Fibroblast of skin of left quadriceps (primary cell): ENCODE measurements at regions not wholly inside any gene's neighbourhood (a gene's known extent, or its start where the extent isn't known, plus 50 kb on each side); places are given as distances from the start of the nearest gene placed in this dataset.
"Not testable (repeated sequence)": the region's sequence is repeated elsewhere in the genome, so short reads cannot be mapped to it uniquely, and the experiment has no call there.

ENCODE experiments used
- DNase-seq, 2 experiments: peaks; one replicate each; pipeline ENCODE4 v3.0.0-alpha.2; 2013; ENCODE audit warnings: low read depth in 2 of 2

DNA sequence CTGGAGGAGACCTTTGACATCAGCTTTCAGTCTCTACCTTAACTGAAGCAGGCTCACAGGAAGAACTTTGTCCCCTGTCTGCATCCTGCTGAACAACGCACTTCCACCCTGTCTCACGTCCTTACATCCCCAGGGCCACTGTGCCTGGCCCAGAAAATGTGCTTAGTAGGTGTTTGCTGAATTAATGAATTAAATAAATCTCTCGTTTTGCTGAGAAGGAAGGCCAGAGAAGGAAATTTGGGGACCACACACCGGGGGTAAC is 54.3 kb upstream of the CREB3L1 start:
- no peak for DNase-seq

GRCh38 chr11:46222490-46223251 is 54.8 kb upstream of the CREB3L1 start:
- no peak for DNase-seq

- no peak for DNase-seq
Observed at GRCh38 chr11:46220313-46220712, 57.1 kb upstream of the CREB3L1 start.

GRCh38 chr11:46216765-46217089 is 60.7 kb upstream of the CREB3L1 start:
- DNase-seq: no peak

- DNase-seq: no peak
Observed at GRCh38 chr11:46216019-46216764, 61.3 kb upstream of the CREB3L1 start.

DNA sequence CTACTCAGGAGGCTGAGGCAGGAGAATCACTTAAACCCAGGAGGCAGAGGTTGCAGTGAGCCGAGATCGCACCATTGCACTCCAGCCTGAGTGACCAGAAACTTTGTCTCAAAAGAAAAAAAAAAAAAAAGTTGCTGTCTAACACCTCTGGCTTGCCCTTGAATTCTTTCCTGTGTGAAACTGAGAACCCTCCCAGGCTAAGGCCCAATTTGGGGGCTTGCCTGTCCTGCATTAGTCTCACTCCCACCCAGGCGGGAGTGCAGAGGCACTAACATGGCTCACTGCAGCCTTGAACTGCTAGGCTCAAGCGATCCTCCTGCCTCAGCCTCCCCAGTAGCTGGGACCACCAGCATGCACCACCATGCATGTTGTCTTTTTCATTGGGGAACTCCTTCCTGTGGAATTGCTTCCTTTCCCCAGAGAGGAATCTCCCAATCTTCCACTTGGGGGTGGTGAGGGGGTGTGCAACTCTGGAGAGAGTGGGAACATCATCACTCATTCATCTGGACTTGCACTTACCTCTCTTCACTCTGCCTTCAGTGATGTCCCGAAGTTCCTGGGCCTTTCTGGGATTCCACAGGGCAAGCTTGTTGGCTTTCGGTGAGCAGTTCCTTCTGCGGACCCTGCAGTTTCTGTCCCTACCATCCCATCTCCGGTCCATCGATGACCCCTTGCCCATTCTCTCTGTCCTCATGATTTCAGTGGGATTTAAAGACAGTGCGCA is 62.1 kb upstream of the CREB3L1 start:
- no peak for DNase-seq

DNA sequence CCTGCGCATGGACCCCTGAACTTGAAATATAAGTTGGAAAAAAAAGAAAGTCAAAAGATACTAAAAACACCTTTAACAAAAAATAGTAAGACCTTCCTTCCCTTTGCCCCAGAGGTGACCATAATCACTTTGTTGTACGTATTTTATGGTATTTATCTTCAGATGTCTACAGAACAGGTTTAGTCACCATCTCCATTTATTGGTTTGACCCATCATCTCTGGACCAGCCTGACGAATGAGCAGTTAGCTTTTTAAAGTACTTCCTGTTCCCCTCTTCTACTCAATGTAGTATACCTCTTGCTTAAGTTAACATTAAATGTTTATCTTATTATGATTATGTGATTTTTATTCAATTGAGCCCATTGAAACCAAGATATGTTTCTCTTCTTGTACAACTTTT is 64.7 kb upstream of the CREB3L1 start:
- no peak for DNase-seq

DNA sequence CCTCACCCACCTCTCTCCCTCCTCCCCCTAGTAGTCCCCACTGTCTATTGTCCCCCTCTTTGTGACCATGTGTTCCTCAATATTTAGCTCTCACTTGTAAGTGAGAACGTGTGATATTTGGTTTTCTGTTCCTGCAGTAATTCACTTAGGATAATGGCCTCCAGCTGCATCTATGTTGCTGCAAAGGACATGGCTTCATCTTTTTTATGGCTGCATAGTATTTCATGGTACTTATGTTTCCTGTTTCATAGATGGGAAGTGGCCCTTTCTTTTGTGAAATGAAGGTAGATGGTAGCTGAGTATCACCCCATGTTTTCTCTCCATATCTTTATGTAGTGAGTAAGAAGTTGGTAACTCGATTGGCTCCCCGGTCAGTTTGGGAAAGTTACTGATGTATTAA is 66.6 kb upstream of the CREB3L1 start:
- no peak for DNase-seq

DNA sequence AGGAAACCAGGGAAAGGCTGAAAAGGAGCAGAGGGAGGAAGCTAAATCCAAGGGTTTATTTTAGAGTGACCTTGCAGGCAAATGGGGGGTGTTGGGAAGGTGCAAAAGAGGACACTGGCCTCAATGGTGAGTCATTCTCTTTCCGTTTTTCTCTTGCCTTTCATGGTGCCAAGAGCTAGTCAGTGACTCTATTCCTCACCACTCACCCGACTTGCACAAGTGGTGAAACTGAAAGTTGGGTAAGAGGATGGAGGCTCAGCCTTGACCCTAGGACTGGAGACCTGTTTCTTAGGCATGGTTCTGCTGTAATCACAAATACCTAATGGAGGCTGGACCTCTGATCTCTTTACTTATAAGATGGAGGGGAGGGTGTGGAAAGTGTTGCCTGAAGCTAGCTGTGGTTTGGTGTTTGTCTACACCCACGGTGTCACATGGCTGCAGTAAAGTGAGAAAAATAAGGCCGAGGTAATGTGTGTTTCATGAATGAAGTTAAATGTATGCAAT is 67.3 kb upstream of the CREB3L1 start:
- no peak for DNase-seq

- not testable (repeated sequence) for DNase-seq
Observed at GRCh38 chr11:46209624-46210023, 67.8 kb upstream of the CREB3L1 start.

- no peak for DNase-seq
Observed at GRCh38 chr11:46208803-46209202, 68.7 kb upstream of the CREB3L1 start.

- DNase-seq: no peak
Observed at GRCh38 chr11:46207270-46207669, 70.2 kb upstream of the CREB3L1 start.

DNA sequence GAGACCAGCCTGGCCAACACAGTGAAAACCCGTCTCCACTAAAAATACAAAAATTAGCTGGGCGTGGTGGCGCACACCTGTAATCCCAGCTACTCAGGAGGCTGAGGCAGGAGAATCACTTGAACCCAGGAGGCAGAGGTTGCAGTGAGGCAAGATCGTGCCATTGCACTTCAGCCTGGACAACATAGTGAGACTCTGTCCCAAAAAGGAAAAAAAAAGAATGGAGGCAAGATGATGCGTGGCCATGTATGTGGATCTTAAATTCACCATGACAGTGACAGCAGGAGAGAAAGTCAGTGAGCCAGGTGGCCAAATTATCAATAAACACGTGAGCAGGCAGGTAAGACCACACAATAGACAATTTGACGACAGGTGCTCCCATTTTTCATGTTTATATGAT is 73.0 kb upstream of the CREB3L1 start:
- DNase-seq: not testable (repeated sequence)

- DNase-seq: no peak
Observed at GRCh38 chr11:46203746-46204145, 73.7 kb upstream of the CREB3L1 start.

- no peak for DNase-seq
Observed at GRCh38 chr11:46202696-46203391, 74.6 kb upstream of the CREB3L1 start.

DNA sequence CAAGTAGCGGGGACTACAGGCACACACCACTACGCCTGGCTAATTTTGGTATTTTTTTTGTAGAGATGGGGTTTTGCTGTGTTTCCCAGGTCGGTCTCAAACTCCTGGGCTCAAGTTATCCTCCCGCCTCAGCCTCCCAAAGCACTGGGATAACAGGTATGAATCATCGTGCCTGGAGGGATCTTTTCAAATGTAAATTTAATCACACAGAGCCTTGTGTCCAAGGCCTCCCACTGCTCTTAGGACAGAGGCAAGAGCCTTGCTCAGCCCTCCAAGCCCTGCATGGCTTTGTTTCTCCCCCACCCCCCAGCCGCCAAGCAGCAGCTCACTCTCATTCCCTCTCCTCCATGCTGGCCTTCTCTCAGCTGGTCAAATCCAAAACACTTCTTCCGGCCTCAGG is 75.3 kb upstream of the CREB3L1 start:
- no peak for DNase-seq

GRCh38 chr11:46200537-46201281 is 76.8 kb upstream of the CREB3L1 start:
- DNase-seq: no peak

DNA sequence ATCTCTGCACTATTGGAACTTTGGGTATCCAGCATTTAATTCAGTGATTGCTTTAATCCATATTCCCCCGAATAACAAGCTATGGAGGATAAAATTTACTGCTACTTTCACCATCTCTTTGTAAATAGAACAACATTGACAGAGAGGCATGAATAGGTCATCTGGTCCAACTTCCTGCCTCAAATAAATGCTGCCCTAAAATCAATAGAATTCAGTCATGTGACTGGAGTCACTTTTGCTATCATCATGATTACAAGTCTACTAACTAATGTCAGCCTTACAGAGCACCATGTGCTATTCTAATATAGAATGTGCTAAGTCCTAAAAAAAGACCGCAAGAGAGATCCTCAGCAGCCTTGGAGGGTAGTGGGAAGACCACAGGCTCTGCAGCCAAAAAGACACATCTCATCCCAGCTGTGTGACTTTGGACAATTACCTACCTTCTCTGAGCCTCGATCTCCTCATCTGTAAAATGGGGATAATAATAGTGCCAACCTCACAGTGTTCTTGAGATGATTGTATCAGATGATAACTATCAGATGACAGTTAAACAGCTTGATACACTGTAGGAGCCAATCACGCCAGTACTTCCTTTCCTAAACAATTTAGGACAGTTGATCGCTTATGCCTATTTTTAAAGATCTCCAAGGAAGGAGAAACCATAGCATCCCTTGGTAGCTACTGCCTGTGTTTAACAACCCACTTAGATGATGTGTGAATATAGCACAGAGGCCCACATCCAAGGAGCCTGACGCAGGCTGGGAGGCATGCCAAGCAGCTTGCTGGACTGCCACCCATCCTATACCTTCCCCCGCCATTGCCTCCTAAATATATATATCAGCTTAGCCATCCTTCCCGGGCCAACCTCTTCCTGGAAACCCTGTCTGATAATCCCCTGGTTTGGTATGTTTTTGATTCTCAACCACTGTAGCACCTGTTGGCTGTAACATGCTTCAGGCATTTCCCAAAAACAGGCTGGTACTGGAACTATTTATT is 77.3 kb upstream of the PHF21A start:
- DNase-seq: no peak

DNA sequence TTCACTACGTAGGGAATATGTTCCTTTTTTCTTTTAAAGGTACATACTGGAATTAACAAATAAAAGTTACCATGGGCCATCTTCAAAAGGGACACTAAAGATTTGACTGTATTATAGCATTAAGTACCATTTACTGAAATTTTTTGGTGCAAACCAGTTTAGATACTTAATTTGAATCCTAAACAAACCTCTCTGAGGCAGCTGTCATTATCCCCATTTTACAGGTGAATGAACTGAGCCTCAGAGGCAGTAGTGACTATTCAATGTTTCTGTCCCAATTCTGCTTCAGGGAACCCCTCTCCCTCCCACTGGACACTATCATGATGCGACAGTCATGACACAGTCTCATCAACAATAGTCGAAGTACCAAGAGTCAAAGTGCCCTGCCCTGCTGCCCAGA is 76.2 kb upstream of the PHF21A start:
- DNase-seq: no peak

DNA sequence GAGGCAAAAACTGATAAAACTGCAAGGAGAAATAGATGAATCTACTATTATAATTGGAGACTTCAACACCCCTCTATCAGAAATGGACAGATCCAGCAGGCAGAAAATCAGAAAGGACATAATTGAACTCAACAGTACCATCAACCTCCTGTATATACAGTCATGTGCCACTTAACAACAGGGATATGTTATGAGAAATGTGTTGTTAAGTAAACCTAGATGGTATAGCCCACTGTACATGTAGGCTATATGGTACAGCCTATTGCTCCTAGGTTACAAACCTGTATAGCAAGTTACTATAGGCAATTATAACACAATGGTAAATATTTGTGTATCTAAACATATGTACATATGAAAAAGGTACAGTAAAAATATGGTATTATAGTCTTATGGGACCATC is 66.8 kb upstream of the PHF21A start:
- DNase-seq: no peak
